Transverse colon (tissue), 4 donors: ENCODE measurements at regions not wholly inside any gene's neighbourhood (a gene's known extent, or its start where the extent isn't known, plus 50 kb on each side); places are given as distances from the start of the nearest gene placed in this dataset.

ENCODE experiments used
- POLR2AphosphoS5 ChIP-seq, 3 donors: sonication (generic); formaldehyde crosslinking; IDR thresholded peaks; one replicate each; pipeline ENCODE4 v1.6.1; 2016; ENCODE audit warnings: antibody characterized with exemption in 3 of 3
- TF ChIP-seq, protein P1 (sequence below), 5 experiments: fragments of 200-600 bp in 3 of 5; fragments of 450-650 bp in 2 of 5; sonication (generic) in 3 of 5; IDR thresholded peaks; 1 replicate in 2 of 5; 2 replicates in 3 of 5; pipeline ENCODE4 v1.5.1; 2016 to 2017; ENCODE audit warnings: antibody characterized with exemption in 5 of 5, inconsistent platforms in 3 of 5, mild to moderate bottlenecking in 2 of 5, moderate library complexity in 1 of 5

GRCh38 chrX:131862321-131862720 lies 160.8 kb upstream of the STK26 start:
- TF ChIP-seq, protein P1, sequence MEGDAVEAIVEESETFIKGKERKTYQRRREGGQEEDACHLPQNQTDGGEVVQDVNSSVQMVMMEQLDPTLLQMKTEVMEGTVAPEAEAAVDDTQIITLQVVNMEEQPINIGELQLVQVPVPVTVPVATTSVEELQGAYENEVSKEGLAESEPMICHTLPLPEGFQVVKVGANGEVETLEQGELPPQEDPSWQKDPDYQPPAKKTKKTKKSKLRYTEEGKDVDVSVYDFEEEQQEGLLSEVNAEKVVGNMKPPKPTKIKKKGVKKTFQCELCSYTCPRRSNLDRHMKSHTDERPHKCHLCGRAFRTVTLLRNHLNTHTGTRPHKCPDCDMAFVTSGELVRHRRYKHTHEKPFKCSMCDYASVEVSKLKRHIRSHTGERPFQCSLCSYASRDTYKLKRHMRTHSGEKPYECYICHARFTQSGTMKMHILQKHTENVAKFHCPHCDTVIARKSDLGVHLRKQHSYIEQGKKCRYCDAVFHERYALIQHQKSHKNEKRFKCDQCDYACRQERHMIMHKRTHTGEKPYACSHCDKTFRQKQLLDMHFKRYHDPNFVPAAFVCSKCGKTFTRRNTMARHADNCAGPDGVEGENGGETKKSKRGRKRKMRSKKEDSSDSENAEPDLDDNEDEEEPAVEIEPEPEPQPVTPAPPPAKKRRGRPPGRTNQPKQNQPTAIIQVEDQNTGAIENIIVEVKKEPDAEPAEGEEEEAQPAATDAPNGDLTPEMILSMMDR (IDR thresholded peaks at IDR 0.05): no peak
- no peak for TF ChIP-seq POLR2AphosphoS5 (IDR thresholded peaks at IDR 0.05)
